Peyer's patch (tissue), 4 donors: ENCODE measurements at regions not wholly inside any gene's neighbourhood (a gene's known extent, or its start where the extent isn't known, plus 50 kb on each side); places are given as distances from the start of the nearest gene placed in this dataset.

Experiments used
- POLR2A ChIP-seq, 2 donors: fragments of 450-650 bp; IDR thresholded peaks; one replicate each; pipeline ENCODE4 v1.5.1; 2017; ENCODE audit warnings: antibody characterized with exemption in 2 of 2, mild to moderate bottlenecking in 2 of 2, moderate library complexity in 2 of 2
- TF ChIP-seq, protein P1 (sequence below), 6 experiments: fragments of 450-650 bp in 4 of 6; fragments of 200-600 bp in 2 of 6; sonication (generic) in 1 of 6; IDR thresholded peaks; one replicate each; pipeline ENCODE4 v1.5.1; 2017 to 2019; ENCODE audit warnings: antibody characterized with exemption in 6 of 6, mild to moderate bottlenecking in 3 of 6, moderate library complexity in 1 of 6

- no peak for TF ChIP-seq POLR2A (IDR thresholded peaks at IDR 0.05)
- TF ChIP-seq, protein P1, sequence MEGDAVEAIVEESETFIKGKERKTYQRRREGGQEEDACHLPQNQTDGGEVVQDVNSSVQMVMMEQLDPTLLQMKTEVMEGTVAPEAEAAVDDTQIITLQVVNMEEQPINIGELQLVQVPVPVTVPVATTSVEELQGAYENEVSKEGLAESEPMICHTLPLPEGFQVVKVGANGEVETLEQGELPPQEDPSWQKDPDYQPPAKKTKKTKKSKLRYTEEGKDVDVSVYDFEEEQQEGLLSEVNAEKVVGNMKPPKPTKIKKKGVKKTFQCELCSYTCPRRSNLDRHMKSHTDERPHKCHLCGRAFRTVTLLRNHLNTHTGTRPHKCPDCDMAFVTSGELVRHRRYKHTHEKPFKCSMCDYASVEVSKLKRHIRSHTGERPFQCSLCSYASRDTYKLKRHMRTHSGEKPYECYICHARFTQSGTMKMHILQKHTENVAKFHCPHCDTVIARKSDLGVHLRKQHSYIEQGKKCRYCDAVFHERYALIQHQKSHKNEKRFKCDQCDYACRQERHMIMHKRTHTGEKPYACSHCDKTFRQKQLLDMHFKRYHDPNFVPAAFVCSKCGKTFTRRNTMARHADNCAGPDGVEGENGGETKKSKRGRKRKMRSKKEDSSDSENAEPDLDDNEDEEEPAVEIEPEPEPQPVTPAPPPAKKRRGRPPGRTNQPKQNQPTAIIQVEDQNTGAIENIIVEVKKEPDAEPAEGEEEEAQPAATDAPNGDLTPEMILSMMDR (IDR thresholded peaks at IDR 0.05) = no peak
Measured at GRCh38 chr2:195451160-195451559, 205.9 kb upstream of the SLC39A10 start.
